Dermis blood vessel endothelial cell (primary cell): ENCODE measurements at regions not wholly inside any gene's neighbourhood (a gene's known extent, or its start where the extent isn't known, plus 50 kb on each side); places are given as distances from the start of the nearest gene placed in this dataset.

Experiments
- DNase-seq: peaks from one replicate; pipeline ENCODE4 v3.0.0; 2010

GRCh38 chr9:121550041-121550440 is 50.4 kb upstream of the GGTA1 start:
- no peak for DNase-seq

- peak; percentile 86 for DNase-seq
Observed at GRCh38 chr9:121550569-121551512, 51.2 kb upstream of the GGTA1 start.

DNA sequence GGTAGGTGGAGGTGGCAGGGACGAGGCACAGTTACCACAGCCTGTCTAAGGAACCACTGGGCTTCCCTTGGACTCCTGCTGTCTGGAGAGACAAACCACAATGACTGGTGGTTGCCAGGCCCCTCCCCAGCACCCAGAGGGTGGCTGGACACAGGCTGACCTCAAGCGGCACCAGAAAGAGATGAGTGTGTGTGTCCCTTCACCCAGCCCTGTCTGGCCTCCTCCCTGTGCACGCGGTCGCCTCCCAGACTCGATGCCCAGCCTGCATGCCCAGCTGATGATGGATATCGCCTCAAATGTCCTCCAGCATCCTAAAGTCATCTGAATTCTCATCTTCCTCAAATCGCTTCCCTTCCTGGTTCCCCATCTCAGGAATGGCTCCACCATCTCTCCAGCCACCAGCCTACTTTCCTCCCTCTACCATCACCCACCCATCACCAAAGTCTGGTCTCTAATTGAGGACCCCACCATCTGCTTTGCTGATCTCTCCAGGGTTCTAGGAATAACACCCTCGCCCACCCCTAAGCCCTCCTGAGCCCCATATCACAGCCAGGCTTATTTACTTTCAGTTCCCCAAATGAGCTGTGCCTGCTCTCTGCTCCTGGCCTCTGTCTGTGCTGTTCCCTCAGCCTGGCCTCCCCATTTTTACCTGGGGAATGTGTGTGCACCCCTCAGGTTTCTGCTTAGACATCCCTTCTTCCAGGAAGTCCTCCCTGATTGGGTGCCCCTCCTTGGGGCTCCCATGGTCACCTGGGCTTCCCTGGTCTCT is 52.5 kb upstream of the GGTA1 start:
- DNase-seq = no peak

DNA sequence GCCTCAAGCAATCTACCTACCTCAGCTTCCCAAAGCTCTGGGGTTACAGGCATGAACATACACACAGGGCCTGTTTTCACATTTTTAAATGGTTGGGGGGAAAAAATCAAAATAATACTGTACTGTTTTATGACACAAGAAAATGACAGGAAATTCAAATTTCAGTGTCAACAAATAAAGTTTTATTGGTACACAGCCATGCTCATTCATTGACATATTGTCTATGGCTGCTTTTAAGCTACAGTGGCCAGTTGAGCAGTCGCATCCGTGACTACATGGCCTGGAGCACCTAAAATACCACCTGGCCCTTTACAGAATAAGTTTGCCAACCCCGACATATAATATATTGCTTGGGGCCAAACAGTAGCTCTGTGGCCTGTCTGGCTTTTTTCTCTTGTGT is 56.4 kb upstream of the GGTA1 start:
- DNase-seq = no peak

DNA sequence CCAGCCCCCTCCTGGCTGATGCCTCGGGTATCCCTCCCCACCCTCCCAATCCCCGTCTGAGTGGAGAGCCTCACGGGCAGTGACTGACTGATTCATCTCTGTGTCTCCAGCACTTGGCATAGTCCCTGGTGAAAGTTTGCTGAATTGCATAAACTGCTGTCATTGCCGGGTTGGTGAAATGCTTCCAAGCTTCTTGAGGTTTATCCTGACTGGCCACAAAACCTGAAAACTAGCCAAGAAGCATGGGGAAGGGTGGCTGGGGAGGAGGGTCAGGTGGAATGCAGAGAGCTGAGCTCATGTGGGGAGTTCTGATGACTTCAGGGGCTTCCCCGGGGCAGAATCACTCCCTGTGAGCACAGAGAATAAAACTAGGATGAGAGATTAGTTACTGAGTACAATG is 56.9 kb upstream of the GGTA1 start:
- peak; percentile 27 for DNase-seq

GRCh38 chr9:121557581-121558447 is 58.2 kb upstream of the GGTA1 start:
- peak; percentile 94 for DNase-seq

DNA sequence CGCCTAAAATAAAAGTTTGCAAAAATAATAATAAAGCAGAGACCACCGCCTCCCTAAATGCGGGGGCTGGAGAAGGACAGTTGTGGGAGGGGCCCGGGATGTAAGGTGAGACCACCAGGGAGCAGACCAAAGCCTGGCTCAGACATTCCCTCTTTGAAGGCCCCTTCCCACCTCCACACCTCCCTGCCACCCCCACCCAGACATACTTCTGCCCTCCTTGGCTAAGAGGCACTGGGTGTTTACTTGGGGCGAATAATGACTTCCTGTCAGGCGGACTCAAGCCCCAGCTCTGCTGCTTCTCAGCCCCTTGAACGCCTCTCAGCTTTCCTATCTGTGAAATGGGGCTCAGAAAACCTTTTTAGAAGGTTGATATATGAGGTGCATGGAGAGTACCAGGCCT is 58.8 kb upstream of the GGTA1 start:
- no peak for DNase-seq

DNA sequence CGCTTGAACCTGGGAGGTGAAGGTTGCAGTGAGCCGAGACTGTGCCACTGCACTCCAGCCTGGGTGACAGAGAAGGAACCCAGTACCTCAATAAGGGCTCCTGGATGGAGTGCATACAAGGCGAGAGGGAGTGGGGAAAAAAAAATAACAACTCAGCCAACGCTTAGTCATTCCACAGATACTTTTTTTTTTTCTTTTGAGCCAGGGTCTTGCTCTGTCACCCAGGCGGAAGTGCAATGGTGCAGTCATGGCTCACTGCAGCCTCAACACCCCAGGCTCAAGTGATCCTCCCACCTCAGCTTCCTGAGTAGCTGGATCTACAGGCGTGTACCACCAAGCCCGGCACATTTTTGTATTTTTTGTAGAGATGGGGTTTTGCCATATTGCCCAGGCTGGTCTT is 59.5 kb upstream of the GGTA1 start:
- DNase-seq = peak; percentile 37

GRCh38 chr9:121560921-121561320 is 61.3 kb upstream of the GGTA1 start:
- no peak for DNase-seq

- DNase-seq = no peak
Observed at GRCh38 chr9:121561385-121562222, 62.0 kb upstream of the GGTA1 start.

DNA sequence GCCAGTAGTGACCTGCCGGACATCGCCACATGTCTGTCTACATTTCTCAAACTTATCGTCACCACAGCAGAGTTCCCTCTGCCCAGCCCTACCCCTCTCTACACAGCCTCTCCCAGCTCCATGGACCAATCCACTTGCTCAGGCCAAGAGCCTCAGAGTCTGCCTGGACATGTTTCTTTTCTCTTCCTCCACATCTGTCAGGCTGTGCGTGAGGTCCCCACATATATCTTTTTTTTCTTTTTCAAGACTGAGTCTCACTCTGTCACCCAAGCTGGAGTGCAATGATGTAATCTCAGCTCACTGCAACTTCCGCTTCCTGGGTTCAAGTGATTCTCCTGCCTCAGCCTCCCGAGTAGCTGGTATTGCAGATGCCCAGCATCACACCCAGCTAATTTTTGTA is 62.7 kb upstream of the GGTA1 start:
- DNase-seq = no peak

- no peak for DNase-seq
Observed at GRCh38 chr9:121563425-121563824, 63.8 kb upstream of the GGTA1 start.

- DNase-seq = no peak
Observed at GRCh38 chr9:121563881-121564460, 64.3 kb upstream of the GGTA1 start.

DNA sequence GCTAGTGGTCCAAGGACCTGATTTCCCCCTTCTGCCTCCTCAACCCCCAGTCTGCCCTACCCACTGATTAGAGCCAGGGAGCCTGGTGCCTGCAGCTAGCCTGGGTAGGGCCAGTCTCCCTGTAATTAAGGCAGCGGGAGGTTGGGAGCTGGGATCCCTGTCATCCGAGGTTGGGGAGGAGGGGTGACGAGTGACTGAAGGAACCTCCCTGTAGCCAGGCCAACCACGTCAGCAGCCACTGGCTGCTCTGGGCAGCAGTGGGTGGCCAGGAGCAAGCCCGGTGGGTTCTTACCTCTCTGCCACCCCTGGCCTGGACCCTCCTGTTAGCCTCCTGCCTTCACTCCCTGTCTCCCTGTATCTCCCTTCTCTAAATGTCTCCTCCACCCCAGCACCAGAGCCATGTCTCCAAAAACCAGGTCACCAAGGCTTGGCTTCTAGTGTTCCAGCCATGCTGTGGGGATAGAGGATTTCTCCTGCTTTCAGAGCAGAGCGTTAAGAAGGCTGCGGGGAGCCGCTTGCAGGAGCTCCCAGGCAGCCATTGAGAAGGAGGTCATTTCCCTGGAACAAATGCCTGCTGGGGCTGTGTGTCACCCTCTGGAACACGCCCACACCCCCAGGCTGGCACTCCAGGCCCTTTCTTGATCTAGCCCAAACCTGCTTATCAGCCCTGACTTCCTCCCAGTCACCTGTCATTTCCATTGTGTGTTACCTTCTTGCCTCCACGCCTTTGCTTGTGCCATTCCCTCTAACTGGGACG is 65.0 kb upstream of the GGTA1 start:
- no peak for DNase-seq

GRCh38 chr9:121566481-121567465 is 67.1 kb upstream of the GGTA1 start:
- DNase-seq = peak; percentile 27

GRCh38 chr9:121567500-121568342 is 68.1 kb upstream of the GGTA1 start:
- DNase-seq = peak; percentile 51

- peak; percentile 55 for DNase-seq
Observed at GRCh38 chr9:121568343-121569265, 69.0 kb upstream of the GGTA1 start.
